Gastrocnemius medialis (tissue), 4 donors: ENCODE measurements at regions not wholly inside any gene's neighbourhood (a gene's known extent, or its start where the extent isn't known, plus 50 kb on each side); places are given as distances from the start of the nearest gene placed in this dataset.

Experiments used
- CTCF ChIP-seq, 5 experiments: fragments of 450-650 bp in 3 of 5; fragments of 200-600 bp in 2 of 5; sonication (generic) in 2 of 5; IDR thresholded peaks in 4 of 5; conservative IDR thresholded peaks in 1 of 5; 1 replicate in 4 of 5; 2 replicates in 1 of 5; pipeline ENCODE4 v1.5.1; 2016 to 2019; ENCODE audit warnings: antibody characterized with exemption in 5 of 5, mild to moderate bottlenecking in 3 of 5, moderate library complexity in 3 of 5
- POLR2A ChIP-seq, 2 donors: fragments of 450-650 bp; IDR thresholded peaks; one replicate each; pipeline ENCODE4 v1.6.1; 2017; ENCODE audit warnings: antibody characterized with exemption in 2 of 2, mild to moderate bottlenecking in 2 of 2, moderate library complexity in 2 of 2

- TF ChIP-seq CTCF (IDR thresholded peaks at IDR 0.05 in 4 of 5, conservative IDR thresholded peaks at IDR 0.05 in 1 of 5) (no peak), POLR2A (IDR thresholded peaks at IDR 0.05) (no peak)
Observed at GRCh38 chr5:17445185-17445584, 52.8 kb upstream of the TAF11L2 start.
